ENCODE measurements at regions not wholly inside any gene's neighbourhood (a gene's known extent, or its start where the extent isn't known, plus 50 kb on each side); places are given as distances from the start of the nearest gene placed in this dataset.

GRCh38 chr2:142544173-142544572, 333.3 kb upstream of the KYNU start:
- TF ChIP-seq FOXP2 (optimal IDR thresholded peaks at IDR 0.05; ENCODE audit: borderline replicate concordance, extremely low read depth, extremely low read length, insufficient read depth) (no peak), SIN3A (IDR thresholded peaks at IDR 0.05; ENCODE audit: borderline replicate concordance, insufficient read depth, low read length) (no peak), TAF1 (IDR thresholded peaks at IDR 0.05; ENCODE audit: borderline replicate concordance, insufficient read depth, low read length) (no peak), REST (IDR thresholded peaks at IDR 0.05; ENCODE audit: insufficient read depth in 1 of 2, low read depth in 2 of 2, low read length in 2 of 2) (no peak), POLR2AphosphoS5 (IDR thresholded peaks at IDR 0.05; ENCODE audit: low read depth, low read length) (no peak)

GRCh38 chr2:142542431-142542910, 335.0 kb upstream of the KYNU start:
- no peak for TF ChIP-seq POLR2AphosphoS5 (IDR thresholded peaks at IDR 0.05; ENCODE audit: low read depth, low read length)
- TF ChIP-seq TAF1 (IDR thresholded peaks at IDR 0.05; ENCODE audit: borderline replicate concordance, insufficient read depth, low read length): no peak
- no peak for TF ChIP-seq REST (IDR thresholded peaks at IDR 0.05; ENCODE audit: insufficient read depth in 1 of 2, low read depth in 2 of 2, low read length in 2 of 2)
- no peak for TF ChIP-seq SIN3A (IDR thresholded peaks at IDR 0.05; ENCODE audit: borderline replicate concordance, insufficient read depth, low read length)
- no peak for TF ChIP-seq FOXP2 (optimal IDR thresholded peaks at IDR 0.05; ENCODE audit: borderline replicate concordance, extremely low read depth, extremely low read length, insufficient read depth)

GRCh38 chr2:142536966-142537365, 340.5 kb upstream of the KYNU start:
- no peak for TF ChIP-seq REST (IDR thresholded peaks at IDR 0.05; ENCODE audit: insufficient read depth in 1 of 2, low read depth in 2 of 2, low read length in 2 of 2)
- no peak for TF ChIP-seq FOXP2 (optimal IDR thresholded peaks at IDR 0.05; ENCODE audit: borderline replicate concordance, extremely low read depth, extremely low read length, insufficient read depth)
- no peak for TF ChIP-seq SIN3A (IDR thresholded peaks at IDR 0.05; ENCODE audit: borderline replicate concordance, insufficient read depth, low read length)
- no peak for TF ChIP-seq POLR2AphosphoS5 (IDR thresholded peaks at IDR 0.05; ENCODE audit: low read depth, low read length)
- no peak for TF ChIP-seq TAF1 (IDR thresholded peaks at IDR 0.05; ENCODE audit: borderline replicate concordance, insufficient read depth, low read length)

GRCh38 chr2:142536492-142536891, 341.0 kb upstream of the KYNU start:
- TF ChIP-seq POLR2AphosphoS5 (IDR thresholded peaks at IDR 0.05; ENCODE audit: low read depth, low read length): no peak
- no peak for TF ChIP-seq SIN3A (IDR thresholded peaks at IDR 0.05; ENCODE audit: borderline replicate concordance, insufficient read depth, low read length)

- no peak for TF ChIP-seq REST (IDR thresholded peaks at IDR 0.05; ENCODE audit: insufficient read depth in 1 of 2, low read depth in 2 of 2, low read length in 2 of 2)
- TF ChIP-seq POLR2AphosphoS5 (IDR thresholded peaks at IDR 0.05; ENCODE audit: low read depth, low read length): no peak
- TF ChIP-seq FOXP2 (optimal IDR thresholded peaks at IDR 0.05; ENCODE audit: borderline replicate concordance, extremely low read depth, extremely low read length, insufficient read depth): no peak
- no peak for TF ChIP-seq TAF1 (IDR thresholded peaks at IDR 0.05; ENCODE audit: borderline replicate concordance, insufficient read depth, low read length)
- no peak for TF ChIP-seq SIN3A (IDR thresholded peaks at IDR 0.05; ENCODE audit: borderline replicate concordance, insufficient read depth, low read length)
Measured at GRCh38 chr2:142535311-142535710, 342.2 kb upstream of the KYNU start.
